ENCODE measurements at regions not wholly inside any gene's neighbourhood (a gene's known extent, or its start where the extent isn't known, plus 50 kb on each side); places are given as distances from the start of the nearest gene placed in this dataset.

DNA sequence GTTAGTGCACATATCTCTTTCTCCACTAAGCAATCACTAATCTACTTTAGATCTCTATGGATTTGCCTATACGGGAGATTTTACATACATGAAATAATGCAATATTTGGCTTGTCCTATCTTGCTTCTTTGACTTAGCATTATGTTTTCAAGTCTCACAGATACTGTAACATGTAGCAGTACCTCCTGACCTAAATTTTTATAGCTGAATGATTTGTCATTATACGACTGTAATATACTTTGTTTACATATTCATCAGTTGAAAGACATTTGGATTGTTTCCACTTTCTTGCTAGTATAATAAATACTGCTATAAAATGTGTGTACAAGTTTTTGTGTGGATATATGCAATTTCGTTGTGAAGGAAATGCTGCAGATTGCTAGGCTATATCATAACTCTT lies 1520.8 kb upstream of the CDH6 start (continued):
- TF ChIP-seq EP300 (IDR thresholded peaks at IDR 0.05; ENCODE audit: borderline replicate concordance in 1 of 2, low read depth in 2 of 2, low read length in 2 of 2) (no peak), YY1 (IDR thresholded peaks at IDR 0.05; ENCODE audit: low read depth, low read length) (no peak), BACH1 (IDR thresholded peaks at IDR 0.05; ENCODE audit: low read length) (no peak)

Measured in H1 (cell line).